Non-pigmented ciliary epithelial cell (primary cell): ENCODE measurements at regions not wholly inside any gene's neighbourhood (a gene's known extent, or its start where the extent isn't known, plus 50 kb on each side); places are given as distances from the start of the nearest gene placed in this dataset.
"Not testable (repeated sequence)": the region's sequence is repeated elsewhere in the genome, so short reads cannot be mapped to it uniquely, and the experiment has no call there.

Source experiments
- DNase-seq: peaks from one replicate; pipeline ENCODE4 v3.0.0-alpha.2; 2010; ENCODE audit warnings: low read depth

GRCh38 chrX:95974890-95975289, 709.8 kb upstream of the DIAPH2 start:
- DNase-seq = no peak

- no peak for DNase-seq
These were observed 689.1 kb upstream of the DIAPH2 start for GRCh38 chrX:95995583-95995982.

GRCh38 chrX:95996294-95996693, 688.3 kb upstream of the DIAPH2 start:
- no peak for DNase-seq

GRCh38 chrX:96002431-96002830, 682.2 kb upstream of the DIAPH2 start:
- DNase-seq = no peak

- DNase-seq = peak; percentile 34
These were observed 680.3 kb upstream of the DIAPH2 start for GRCh38 chrX:96004386-96004785.

- DNase-seq = no peak
These were observed 678.4 kb upstream of the DIAPH2 start for GRCh38 chrX:96006281-96006680.

- DNase-seq = no peak
These were observed 657.2 kb upstream of the DIAPH2 start for GRCh38 chrX:96027407-96027806.

- DNase-seq = no peak
These were observed 632.6 kb upstream of the DIAPH2 start for GRCh38 chrX:96052078-96052477.

GRCh38 chrX:96081891-96082290, 602.8 kb upstream of the DIAPH2 start:
- no peak for DNase-seq

GRCh38 chrX:96094616-96095015, 590.0 kb upstream of the DIAPH2 start:
- no peak for DNase-seq

- DNase-seq = no peak
These were observed 586.2 kb upstream of the DIAPH2 start for GRCh38 chrX:96098471-96098870.

GRCh38 chrX:96102997-96103396, 581.6 kb upstream of the DIAPH2 start:
- DNase-seq = no peak

GRCh38 chrX:96112689-96113088, 572.0 kb upstream of the DIAPH2 start:
- no peak for DNase-seq

- DNase-seq = no peak
These were observed 558.5 kb upstream of the DIAPH2 start for GRCh38 chrX:96126182-96126581.

- not testable (repeated sequence) for DNase-seq
These were observed 556.6 kb upstream of the DIAPH2 start for GRCh38 chrX:96128058-96128457.

- DNase-seq = no peak
These were observed 543.8 kb upstream of the DIAPH2 start for GRCh38 chrX:96140796-96141195.

- DNase-seq = no peak
These were observed 537.0 kb upstream of the DIAPH2 start for GRCh38 chrX:96147681-96148080.

GRCh38 chrX:96170626-96171025, 514.0 kb upstream of the DIAPH2 start:
- DNase-seq = no peak

- no peak for DNase-seq
These were observed 507.7 kb upstream of the DIAPH2 start for GRCh38 chrX:96176921-96177320.

GRCh38 chrX:96181605-96182004, 503.0 kb upstream of the DIAPH2 start:
- DNase-seq = no peak

GRCh38 chrX:96182366-96182765, 502.3 kb upstream of the DIAPH2 start:
- DNase-seq = no peak

- no peak for DNase-seq
These were observed 501.3 kb upstream of the DIAPH2 start for GRCh38 chrX:96183391-96183790.

- DNase-seq = no peak
These were observed 500.8 kb upstream of the DIAPH2 start for GRCh38 chrX:96183843-96184242.

- DNase-seq = no peak
These were observed 479.7 kb upstream of the DIAPH2 start for GRCh38 chrX:96204928-96205327.

GRCh38 chrX:96211953-96212352, 472.7 kb upstream of the DIAPH2 start:
- DNase-seq = no peak
